Urothelium cell line (cell line): ENCODE measurements at regions not wholly inside any gene's neighbourhood (a gene's known extent, or its start where the extent isn't known, plus 50 kb on each side); places are given as distances from the start of the nearest gene placed in this dataset.
A peak's percentile ranks its signal among the peaks of the same experiment; 100 is the strongest.

Experiments
- DNase-seq: peaks from one replicate; pipeline ENCODE4 v3.0.0; 2011; ENCODE audit warnings: low spot score, mixed read lengths
- FAIRE-seq: peaks from 2 replicates; lab custom pipeline; 2011; peaks lifted over from hg19 to GRCh38; lab: Jason Lieb, UNC

DNA sequence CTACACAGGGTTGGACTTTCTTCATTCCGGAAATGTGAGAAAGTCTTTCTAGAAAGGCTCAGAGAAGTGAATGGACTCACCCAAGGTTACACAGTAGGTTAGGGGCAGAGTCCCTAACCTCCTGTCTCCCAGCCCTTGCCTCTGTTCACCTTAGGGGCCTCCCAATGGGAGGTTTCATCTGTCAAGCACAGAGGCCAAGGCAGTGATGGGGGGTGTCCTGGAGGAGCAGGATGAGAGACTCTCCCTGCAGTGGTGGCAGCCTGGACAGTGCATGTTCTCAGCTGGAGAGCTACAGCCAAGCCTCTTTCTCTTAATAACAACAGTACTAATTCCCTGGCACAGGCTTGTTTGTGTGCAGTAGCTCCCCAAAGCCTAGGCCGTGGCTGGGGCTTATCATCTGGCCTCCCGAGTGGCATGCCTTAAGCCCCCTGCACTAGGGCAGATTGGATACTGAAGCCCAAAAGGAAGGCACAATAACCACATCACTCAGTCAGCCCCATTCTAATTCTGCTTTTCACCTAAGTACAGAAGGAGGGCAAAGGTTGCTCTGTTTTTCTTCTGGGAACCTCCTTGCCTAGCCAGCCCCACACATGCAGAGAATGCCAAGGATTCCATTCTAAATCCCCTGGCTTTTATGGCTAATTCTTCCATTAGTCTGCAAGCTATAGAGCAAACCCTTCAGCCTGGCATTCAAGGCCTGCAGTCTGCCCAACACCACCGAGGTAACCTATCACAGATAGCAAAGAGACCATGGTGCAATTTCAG, 50.2 kb upstream of the XPA start:
- DNase-seq: no peak
- no peak for FAIRE-seq

DNA sequence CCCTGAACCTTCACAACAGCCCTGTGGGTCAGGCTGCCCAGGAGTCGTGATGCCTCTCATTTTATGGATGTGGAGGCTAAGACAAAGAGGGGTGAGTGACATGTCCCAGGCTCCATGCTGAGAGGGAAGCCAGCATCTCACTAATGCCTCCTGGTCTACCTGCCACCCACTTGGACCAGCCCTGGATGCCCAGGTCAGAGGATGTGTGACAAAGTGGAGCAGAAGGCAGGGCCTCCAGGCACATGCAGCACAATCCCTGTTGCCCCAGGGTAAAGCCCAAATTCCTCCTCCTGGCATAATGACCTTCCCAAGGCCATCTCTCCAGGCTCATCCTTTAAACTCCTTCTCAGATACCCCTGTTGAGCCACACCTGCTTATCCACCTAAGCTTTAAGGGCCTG, 51.4 kb upstream of the XPA start:
- DNase-seq (no peak), FAIRE-seq (no peak)

DNA sequence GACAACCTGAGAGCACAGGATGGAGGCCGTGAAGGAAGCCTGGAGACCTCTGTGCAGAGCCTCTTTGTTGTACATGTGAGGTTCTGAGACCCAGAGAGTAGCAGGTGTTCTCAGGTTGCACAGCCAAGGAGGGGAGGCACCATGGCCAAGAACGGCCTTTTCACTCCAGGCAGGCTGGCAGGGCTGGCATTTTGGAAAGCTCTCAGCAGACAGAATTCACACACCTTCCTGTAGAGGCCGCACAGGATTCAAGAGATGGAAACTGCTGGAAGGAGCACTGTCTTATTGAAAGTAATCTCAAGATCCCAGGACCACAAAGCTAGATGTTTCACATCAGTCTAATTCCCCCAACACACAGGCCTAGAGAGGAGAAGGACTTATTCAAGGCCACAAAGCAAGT, 52.8 kb upstream of the XPA start:
- FAIRE-seq (no peak), DNase-seq (no peak)

DNA sequence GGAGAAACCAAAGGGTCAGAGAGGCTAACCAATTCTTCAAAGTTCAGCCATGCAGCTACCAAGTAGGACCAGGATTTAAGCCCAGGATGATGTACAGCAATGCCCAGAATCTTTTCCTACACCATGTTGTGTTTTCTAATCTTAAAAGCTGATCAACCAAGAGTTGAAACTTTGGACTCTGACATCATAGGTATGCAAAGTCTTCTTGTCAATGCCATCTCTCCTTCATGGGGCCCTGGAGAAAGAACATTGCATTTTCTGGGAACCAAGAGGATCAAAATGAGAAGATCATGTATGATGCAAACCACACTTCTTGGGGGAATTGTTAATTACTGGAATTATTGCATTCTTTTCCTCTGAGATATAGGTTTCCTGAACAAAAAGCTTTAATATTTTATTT, 54.4 kb upstream of the XPA start:
- DNase-seq (no peak), FAIRE-seq (no peak)

DNA sequence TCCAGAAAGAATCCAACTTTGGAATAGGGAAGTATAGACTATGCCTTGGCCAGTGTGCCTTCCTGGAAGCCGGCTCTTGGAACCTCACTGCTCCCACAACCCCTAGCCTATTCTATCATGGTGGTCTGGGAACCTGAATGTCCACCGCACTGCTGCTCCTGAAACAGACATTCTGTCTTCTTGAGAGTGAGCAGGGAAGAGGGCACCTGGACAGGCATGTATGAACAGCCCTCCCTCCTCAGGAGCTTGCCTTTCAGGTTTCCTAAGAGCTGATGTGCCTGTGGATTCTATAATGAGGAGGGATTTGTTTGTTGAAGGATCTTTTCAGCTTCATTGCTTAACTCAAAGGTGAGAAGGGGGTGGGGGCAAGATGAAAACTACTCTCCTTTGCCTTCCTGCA, 55.1 kb upstream of the XPA start:
- no peak for DNase-seq
- no peak for FAIRE-seq

DNA sequence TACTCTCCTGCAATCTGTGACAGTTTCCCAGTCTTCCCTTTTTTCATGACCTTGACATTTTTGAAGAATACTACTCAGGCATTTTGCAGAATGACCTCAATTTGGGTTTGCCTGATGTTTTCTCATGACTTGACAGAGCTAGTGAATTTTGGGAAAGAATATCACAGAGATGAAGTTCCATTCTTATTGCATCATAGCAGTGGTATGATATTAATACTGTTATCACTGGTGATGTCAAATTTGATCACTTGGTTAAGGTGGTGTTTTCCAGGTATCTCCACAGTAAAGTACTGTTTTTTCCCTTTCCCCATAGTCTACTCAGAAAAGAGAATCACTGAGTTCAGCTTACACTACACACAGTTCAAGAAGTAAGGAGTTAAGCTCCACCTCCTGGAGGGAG, 56.2 kb upstream of the XPA start:
- DNase-seq (no peak), FAIRE-seq (no peak)

DNA sequence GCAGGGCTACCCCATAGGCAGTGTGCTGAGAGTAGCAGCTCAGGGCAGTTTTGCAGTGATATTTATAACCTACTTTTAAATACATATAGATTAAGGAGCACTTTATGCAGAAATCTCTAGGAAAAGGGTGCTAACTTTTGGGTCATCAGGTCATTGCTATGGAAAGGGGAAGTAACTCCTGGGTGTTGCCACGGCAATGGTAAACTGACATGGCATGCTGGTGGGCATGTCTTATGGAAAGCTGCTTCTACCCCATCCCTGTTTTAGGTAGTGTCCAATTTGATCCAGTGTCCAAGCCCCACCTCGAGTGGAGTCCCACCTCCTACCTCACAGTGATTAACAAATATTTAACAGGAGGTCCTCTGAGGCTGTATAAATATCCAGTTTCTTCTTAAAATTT, 56.8 kb upstream of the XPA start:
- DNase-seq (no peak), FAIRE-seq (no peak)

DNA sequence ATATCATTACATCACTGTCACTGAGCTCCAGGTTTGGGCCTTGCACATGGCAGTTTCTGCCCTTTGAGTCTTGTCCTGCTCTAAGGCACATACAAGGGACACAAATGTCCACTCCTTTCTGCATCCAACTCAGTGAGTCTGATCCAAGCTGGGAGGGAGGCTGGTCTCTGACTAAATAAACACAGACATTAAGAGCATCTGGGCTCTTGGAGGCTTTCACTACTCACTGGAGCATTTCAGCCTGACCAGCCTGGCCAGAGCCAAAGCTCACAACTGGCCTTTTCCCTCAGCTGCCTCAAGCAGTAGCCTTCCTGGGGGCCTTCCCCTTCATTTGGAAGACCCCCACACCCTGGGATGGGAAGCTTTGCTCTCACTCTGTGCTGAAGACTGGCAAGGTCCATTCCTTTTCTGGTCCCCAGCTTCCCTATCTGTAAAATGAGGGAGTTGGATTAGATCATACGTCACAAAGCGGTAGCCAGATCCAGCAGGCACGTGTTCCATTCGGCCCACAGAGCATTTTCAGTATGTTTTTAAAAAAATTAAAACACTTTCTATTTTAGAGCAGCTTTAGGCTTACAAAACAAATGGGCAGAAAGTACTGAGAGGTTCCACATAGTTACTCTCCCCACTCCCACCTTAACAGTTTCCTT, 58.6 kb upstream of the XPA start:
- DNase-seq: no peak
- no peak for FAIRE-seq

DNA sequence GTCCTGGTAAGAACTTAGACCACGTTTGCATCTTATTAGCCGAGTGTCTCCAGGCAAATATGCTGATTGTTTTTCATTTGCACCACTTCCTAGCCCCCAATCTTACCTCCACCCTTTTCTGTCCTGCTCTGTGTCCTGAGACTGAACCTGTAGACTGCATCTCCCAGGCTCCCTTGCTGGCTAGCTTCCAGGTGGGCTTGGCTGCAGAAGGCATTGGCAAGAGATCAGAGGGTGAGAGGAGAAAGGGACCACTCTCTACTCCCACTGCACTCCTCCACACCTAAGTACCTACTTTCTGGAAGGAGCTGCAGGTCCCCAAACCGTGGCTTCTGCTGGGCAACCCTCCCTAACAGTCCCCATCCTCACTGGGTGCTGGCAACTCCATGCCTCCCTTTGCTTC, 59.9 kb upstream of the XPA start:
- DNase-seq: no peak
- no peak for FAIRE-seq

DNA sequence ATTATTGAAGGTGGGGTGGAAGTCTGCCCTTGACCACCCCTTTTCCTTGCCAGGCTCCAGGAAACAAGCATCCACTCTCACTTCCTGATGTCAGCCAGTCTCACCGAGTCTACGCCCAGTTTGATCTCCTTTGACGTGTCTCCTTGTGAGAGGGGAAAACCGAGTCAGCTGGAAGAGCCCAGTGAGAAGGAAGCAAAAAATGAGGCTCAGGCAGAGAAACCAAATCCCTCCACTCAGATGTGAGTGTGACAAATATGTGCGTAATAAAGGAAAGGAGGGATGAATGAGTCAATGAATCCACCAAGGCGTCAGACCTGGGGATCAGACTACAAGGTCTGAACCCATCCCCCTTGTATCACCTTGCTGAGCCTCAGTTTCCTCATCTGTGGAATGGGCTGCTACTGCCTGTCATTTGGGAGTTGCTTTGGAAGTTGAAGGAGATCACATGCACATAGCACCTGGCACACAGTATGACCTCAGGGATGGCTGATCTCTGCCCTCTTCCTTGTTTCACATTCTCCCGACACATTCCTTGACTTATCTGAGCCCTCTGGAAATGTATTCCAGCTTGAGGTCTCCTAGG, 61.3 kb upstream of the XPA start:
- no peak for DNase-seq
- FAIRE-seq: no peak

DNA sequence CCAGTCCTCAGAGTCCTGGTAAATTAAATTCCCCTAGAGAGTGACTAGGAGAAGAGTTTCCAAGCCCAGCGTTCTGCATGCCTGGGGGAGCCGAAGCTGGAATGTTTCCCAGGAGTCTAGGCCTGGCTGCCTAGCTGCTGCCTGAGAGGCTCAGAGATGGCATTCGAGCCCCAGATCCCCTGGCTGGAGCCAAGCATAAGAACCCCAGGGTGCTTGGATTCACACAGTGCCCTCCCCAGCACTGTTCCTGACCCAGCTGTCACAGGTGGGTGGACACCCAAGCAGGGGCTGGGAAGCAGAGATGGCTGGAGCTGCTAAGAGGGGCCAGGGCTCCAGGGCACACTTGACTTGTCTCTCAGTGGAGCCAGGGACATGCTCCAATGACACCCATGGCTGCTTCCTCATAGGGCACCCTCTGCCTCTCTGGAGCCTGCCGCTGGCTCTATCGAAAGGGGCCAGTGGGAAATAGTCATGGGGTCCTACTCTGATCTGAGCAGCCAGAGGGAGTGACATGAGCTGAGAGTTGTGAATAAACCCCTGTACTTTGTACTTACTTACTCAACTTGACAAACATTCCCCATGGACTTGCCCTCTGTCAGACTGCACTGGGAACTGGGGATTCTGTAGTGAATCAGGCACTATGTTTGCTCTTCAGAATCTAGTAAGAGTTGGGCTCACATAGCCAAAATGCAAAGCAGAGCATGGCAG, 62.6 kb upstream of the XPA start:
- FAIRE-seq: no peak
- DNase-seq: no peak

DNA sequence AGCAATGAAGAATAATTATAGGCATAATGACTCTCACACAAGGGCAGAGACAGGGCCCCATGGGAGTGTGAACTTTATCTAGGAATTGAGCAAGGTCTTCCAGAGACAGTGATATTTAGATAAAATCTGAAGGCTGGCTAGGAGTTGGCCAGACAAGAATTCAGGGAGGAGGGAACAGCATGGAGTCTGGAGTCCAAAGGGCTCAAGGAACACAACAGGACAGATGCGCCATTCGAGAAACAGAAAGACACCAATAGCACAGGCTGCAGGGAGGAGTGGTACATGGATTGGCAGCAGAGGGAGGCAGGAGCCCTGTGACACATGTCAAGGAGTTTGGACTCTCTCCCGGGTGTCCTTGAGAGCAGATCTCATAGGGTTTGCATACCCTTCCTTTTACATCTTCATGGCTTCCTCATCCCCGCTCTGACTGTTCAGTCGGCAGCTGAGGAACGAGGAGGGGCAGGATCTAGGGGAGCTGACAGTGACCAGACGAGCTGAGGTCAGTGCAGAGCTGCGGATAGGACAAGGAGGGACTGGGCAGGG, 64.0 kb upstream of the XPA start:
- DNase-seq: no peak
- FAIRE-seq: no peak

DNA sequence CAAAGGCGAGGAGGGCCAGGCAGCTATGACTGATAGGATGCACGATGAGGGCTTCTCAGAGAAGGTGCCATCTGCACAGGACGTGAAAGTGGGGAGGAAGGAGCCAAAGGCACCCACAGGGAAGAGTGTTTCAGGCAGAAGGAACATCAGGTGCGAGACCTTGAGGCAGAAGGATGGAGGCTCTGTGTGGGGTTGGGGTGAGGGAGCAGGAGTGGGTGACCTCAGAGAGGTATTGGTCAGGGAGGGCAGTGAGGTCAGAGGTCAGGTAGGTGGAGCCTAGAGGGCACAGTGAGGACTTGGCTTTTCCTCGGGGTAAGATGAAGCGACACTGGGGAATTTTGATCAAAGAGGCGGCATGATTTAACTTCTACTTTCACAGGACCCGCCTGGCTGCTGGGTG, 64.7 kb upstream of the XPA start:
- no peak for FAIRE-seq

DNA sequence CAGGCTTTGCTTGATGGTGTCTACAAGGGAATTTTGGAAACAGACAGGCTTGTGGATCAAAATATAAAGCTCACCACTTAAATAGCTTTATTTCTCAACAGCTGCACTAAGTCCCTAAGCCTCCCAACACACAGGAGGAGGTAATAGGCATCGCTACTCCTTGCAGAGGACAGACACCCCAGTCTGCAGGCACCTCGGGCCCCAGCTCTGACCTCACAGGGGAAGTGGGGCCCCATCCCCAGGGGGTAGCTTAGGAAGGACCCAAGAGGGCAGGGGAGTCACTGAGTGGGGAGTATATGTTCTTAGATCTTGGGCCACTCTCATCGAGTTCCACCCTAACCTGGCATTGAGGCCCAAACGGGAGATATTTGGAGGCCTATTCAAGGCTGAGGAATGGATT, 66.7 kb upstream of the XPA start:
- DNase-seq: no peak
- FAIRE-seq: no peak

More for the DNA sequence above, 64.7 kb upstream of the XPA start:
- no peak for DNase-seq

DNA sequence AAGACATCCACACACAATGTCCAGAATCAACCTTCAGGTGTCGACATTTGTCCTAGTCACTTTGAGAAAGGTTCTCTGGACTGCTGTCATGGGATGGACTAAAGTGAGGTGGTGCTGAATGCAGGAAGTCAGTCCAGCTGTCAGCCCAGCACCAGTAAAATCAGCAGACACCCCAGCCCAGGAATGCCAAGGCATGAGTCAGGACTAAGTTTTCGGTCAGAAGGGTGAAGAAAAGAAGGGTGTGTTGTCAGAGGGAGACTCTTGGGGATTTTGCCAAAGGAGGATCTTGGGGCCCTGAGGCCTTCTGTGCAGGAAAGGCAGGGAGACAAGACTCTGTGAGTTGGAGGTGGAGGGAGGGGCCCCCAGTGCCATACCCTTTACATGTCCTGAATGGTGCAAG, 69.0 kb upstream of the XPA start:
- no peak for FAIRE-seq
- DNase-seq: peak; percentile 50

DNA sequence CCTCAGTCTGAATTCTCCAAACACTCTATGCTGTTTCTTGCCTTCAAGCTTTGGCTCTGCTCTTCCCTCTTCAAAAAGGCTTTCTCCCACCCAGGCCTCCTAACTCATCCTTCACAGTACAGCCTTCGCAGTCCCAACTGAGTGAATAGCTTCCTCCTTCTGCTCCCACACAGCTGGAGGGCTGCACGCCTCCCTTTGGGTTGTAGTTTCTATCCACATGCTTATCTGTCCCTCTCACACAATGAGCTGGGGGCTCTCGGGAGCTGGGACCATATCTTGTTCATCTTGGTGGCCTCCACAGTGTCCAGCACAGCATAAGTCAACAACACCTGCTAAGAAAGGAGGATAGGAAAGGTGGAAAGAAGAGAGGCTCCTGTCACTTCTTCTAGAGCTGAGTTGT, 69.5 kb upstream of the XPA start:
- DNase-seq: no peak
- FAIRE-seq: no peak

DNA sequence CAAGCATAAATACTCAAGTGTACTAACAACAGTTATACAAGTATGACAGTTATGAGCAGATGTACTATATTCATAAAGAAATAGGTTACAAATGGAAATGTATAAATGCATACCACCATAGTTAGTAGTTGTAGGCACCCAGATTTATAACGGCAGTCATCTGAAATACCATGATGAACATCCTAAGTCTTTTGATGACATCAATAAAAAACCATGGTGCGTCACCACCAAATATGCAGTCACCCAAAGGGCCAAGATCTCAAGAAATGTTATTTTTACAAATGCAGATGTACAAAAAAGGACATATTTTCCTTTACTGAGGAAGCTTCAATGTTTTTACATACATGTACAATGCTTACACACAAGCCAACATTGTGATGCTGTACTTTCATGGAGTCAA, 70.8 kb upstream of the XPA start:
- DNase-seq (no peak), FAIRE-seq (no peak)

DNA sequence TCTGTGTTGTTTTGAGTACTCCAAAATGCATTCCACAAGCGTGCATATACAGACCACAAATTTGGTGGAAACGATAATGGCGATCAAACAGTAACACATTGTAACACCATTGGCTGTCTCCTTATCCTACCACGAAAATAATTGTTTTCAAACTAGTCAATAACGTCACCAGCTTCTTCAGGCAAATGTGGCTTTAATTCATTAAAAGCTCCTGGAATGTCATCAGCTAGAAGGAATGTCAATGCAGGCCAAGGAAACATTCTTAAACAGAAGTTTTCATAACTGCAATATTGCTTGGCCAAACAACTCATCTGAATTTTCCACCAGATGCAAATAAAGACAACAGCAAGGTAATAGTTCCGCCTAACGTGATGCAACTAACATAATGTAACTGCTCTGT, 71.6 kb upstream of the XPA start:
- DNase-seq (no peak), FAIRE-seq (no peak)

DNA sequence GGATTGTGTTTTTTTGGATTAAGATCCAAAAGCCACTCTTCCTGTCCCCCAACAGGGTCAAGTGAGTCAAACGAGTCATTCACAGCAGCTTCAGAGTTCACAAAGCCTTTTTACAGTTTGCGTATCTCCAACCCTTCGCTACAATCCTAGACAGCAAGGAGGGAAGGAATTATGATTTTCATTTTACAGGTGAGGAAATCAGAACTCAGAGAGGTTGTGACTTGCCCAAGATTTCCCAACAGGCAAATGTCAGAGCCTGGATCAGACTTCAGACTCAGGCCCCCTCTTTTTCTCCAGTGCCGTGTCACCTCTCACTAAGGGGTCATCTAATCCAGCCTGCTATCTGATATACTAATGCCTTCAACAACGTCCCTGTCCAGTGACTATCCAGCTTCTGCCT, 72.1 kb upstream of the XPA start:
- DNase-seq: no peak
- FAIRE-seq: no peak

DNA sequence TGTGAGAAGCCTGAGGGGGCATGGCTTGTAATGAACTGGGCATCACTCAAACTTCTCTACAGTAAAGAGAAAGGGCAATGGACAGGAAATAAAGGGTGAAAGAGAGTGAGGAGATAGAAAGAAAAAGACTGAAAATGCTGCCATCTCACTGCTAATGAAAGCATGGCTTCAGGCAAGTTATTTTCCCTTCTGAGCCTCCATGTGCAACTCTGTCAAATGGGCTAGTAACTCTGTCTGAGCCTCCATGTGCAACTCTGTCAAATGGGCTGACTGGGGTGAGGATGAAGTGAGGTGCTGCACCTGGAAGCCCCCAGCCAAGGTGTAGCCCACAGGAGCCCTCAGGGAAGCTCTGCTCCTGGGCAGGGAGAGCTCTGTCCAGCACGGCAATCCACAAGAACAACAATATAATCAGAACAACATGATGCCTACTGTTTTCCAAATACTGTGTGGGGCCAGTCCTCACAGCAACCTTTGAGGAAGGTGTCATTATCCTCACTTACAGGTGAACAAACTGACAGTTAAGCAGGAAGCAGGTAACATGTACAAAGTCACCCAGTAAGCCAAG, 73.8 kb upstream of the XPA start:
- DNase-seq: no peak
- FAIRE-seq: no peak

DNA sequence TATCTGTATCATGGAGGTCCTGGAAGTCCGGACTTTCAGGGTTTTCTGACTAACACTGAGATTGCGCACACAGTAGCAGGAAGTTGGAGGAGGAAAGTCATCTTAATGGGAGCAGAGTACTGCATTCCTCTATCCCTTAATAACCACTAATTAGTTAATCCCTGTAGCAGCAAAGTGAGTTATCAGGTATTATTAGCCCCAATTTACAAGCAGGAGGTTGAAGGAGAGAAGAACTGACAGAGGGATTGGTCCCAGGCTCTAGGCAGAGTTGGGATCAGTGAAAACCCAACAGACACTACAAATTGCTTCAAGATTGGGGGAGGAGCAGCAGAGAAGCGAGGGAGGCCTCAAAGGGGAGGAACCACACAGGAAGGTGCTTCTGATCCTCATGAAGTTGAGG, 74.5 kb upstream of the XPA start:
- FAIRE-seq (no peak), DNase-seq (no peak)
